ENCODE measurements at regions not wholly inside any gene's neighbourhood (a gene's known extent, or its start where the extent isn't known, plus 50 kb on each side); places are given as distances from the start of the nearest gene placed in this dataset.
A peak's percentile ranks its signal among the peaks of the same experiment; 100 is the strongest.

GRCh38 chr5:120386981-120387380, 77.1 kb upstream of the PRR16 start:
- no peak overlapping the region for H3K27ac Mint-ChIP-seq
- no peaks in the 10 kb centered on the region for H3K9me3 Mint-ChIP-seq
- no peak for DNase-seq (ENCODE audit: low spot score in 2 of 2, unreplicated experiment in 2 of 2)
- H3K36me3 Mint-ChIP-seq: no peaks in the 10 kb centered on the region
- no peaks in the 10 kb centered on the region for H3K4me1 Mint-ChIP-seq
- H3K4me3 Mint-ChIP-seq: no peak overlapping the region
- TF ChIP-seq CTCF (IDR thresholded peaks at IDR 0.05; ENCODE audit: unreplicated experiment): no peak
- peaks cover 1% of the 10 kb centered on the region for H3K27me3 Mint-ChIP-seq (ENCODE audit: low read depth)

- Mint-ChIP-seq H3K36me3 (no peaks in the 10 kb centered on the region), H3K27me3 (ENCODE audit: low read depth) (peaks cover 1% of the 10 kb centered on the region), H3K4me3 (no peak overlapping the region), H3K27ac (no peak overlapping the region), H3K4me1 (no peaks in the 10 kb centered on the region), H3K9me3 (no peaks in the 10 kb centered on the region)
- DNase-seq (ENCODE audit: low spot score in 2 of 2, unreplicated experiment in 2 of 2): no peak
- no peak for TF ChIP-seq CTCF (IDR thresholded peaks at IDR 0.05; ENCODE audit: unreplicated experiment)
Observed at GRCh38 chr5:120388016-120388781, 75.9 kb upstream of the PRR16 start.

- Mint-ChIP-seq H3K9me3 (peaks cover 7% of the 10 kb centered on the region), H3K27me3 (ENCODE audit: low read depth) (peaks cover 1% of the 10 kb centered on the region), H3K36me3 (no peaks in the 10 kb centered on the region), H3K4me1 (no peaks in the 10 kb centered on the region), H3K4me3 (no peak overlapping the region), H3K27ac (no peak overlapping the region)
- no peak for DNase-seq (ENCODE audit: low spot score in 2 of 2, unreplicated experiment in 2 of 2)
- TF ChIP-seq CTCF (IDR thresholded peaks at IDR 0.05; ENCODE audit: unreplicated experiment): peak; percentile 28
Observed at GRCh38 chr5:120394259-120394658, 69.8 kb upstream of the PRR16 start.

- Mint-ChIP-seq H3K27ac (no peak overlapping the region), H3K36me3 (no peaks in the 10 kb centered on the region), H3K4me3 (no peak overlapping the region), H3K4me1 (no peaks in the 10 kb centered on the region), H3K27me3 (ENCODE audit: low read depth) (no peaks in the 10 kb centered on the region), H3K9me3 (peaks cover 17% of the 10 kb centered on the region)
- no peak for TF ChIP-seq CTCF (IDR thresholded peaks at IDR 0.05; ENCODE audit: unreplicated experiment)
- DNase-seq (ENCODE audit: low spot score in 2 of 2, unreplicated experiment in 2 of 2): no peak
Observed at GRCh38 chr5:120396186-120396585, 67.9 kb upstream of the PRR16 start.

- H3K27ac Mint-ChIP-seq: no peak overlapping the region
- DNase-seq (ENCODE audit: low spot score in 2 of 2, unreplicated experiment in 2 of 2): no peak
- no peak for TF ChIP-seq CTCF (IDR thresholded peaks at IDR 0.05; ENCODE audit: unreplicated experiment)
- H3K9me3 Mint-ChIP-seq: peaks cover 23% of the 10 kb centered on the region
- H3K4me3 Mint-ChIP-seq: no peak overlapping the region
- H3K27me3 Mint-ChIP-seq (ENCODE audit: low read depth): no peaks in the 10 kb centered on the region
- H3K36me3 Mint-ChIP-seq: no peaks in the 10 kb centered on the region
- H3K4me1 Mint-ChIP-seq: no peaks in the 10 kb centered on the region
Observed at GRCh38 chr5:120400356-120400755, 63.7 kb upstream of the PRR16 start.
